ENCODE measurements at regions not wholly inside any gene's neighbourhood (a gene's known extent, or its start where the extent isn't known, plus 50 kb on each side); places are given as distances from the start of the nearest gene placed in this dataset.

- H3K4me1 ChIP-seq (ENCODE audit: control insufficient read depth in 2 of 2, insufficient read depth in 1 of 2, low read depth in 1 of 2, low read length in 2 of 2) = peaks cover 0 to 4% of the 10 kb centered on the region in 2 donors
Measured at GRCh38 chr1:239772446-239772845, 319.2 kb upstream of the FMN2 start.

GRCh38 chr1:239775466-239775865 lies 316.2 kb upstream of the FMN2 start:
- H4K91ac ChIP-seq (ENCODE audit: low read depth, low read length, poor library complexity) = no peak overlapping the region
- H3K4me2 ChIP-seq (ENCODE audit: insufficient read depth, low read length, poor library complexity, severe bottlenecking) = no peak overlapping the region
- peaks cover 0 to 4% of the 10 kb centered on the region in 2 donors for H3K4me1 ChIP-seq (ENCODE audit: control insufficient read depth in 2 of 2, insufficient read depth in 1 of 2, low read depth in 1 of 2, low read length in 2 of 2)
- H3K9me3 ChIP-seq (replicated peaks in 1 of 2; ENCODE audit: control insufficient read depth in 2 of 2, insufficient read depth in 1 of 2, low read depth in 1 of 2, low read length in 2 of 2) = no peaks in the 10 kb centered on the region
- no peak overlapping the region for H4K8ac ChIP-seq (ENCODE audit: low read depth, low read length)
- H2AFZ ChIP-seq (ENCODE audit: low read length) = no peak overlapping the region
- no peak overlapping the region for H3K4ac ChIP-seq (ENCODE audit: low read length)
- no peaks in the 10 kb centered on the region for H3K79me1 ChIP-seq (ENCODE audit: low read depth, low read length)
- H3K27ac ChIP-seq (replicated peaks; ENCODE audit: low read length) = no peak overlapping the region
- no peaks in the 10 kb centered on the region for H3K27me3 ChIP-seq (ENCODE audit: control insufficient read depth in 3 of 3, insufficient read depth in 3 of 3, low read depth in 1 of 3, low read length in 3 of 3)
- no peak overlapping the region for H3K14ac ChIP-seq (ENCODE audit: low read length)
- no peak overlapping the region for H3K4me3 ChIP-seq (ENCODE audit: low read length in 2 of 2)
- H3K23ac ChIP-seq (ENCODE audit: low read depth, low read length, poor library complexity) = no peak overlapping the region
- no peaks in the 10 kb centered on the region for H3K36me3 ChIP-seq (replicated peaks in 1 of 2; ENCODE audit: control insufficient read depth in 2 of 2, insufficient read depth in 2 of 2, low read length in 2 of 2)
- H2BK12ac ChIP-seq (ENCODE audit: low read length) = no peak overlapping the region
- no peak overlapping the region for H2AK5ac ChIP-seq (ENCODE audit: low read depth, low read length)
- H2BK15ac ChIP-seq (ENCODE audit: low read length) = no peak overlapping the region
- H2BK120ac ChIP-seq (ENCODE audit: low read depth, low read length) = no peak overlapping the region
- no CpG with 5 or more reads among the region's 6 CpGs for WGBS, 2 donors (ENCODE audit: extremely low coverage in 2 of 2, insufficient read length in 2 of 2, insufficient replicate concordance in 1 of 2)
- no peak for DNase-seq (ENCODE audit: low spot score)
- no peak overlapping the region for H3K18ac ChIP-seq (ENCODE audit: low read length)
- H2BK5ac ChIP-seq (ENCODE audit: low read length) = no peak overlapping the region
- H3K9ac ChIP-seq (ENCODE audit: low read depth, low read length, poor library complexity) = no peak overlapping the region

More at GRCh38 chr1:239772446-239772845, 319.2 kb upstream of the FMN2 start:
- H2BK120ac ChIP-seq (ENCODE audit: low read depth, low read length) = no peak overlapping the region
- H2BK15ac ChIP-seq (ENCODE audit: low read length) = no peak overlapping the region
- no peaks in the 10 kb centered on the region for H3K9me3 ChIP-seq (replicated peaks in 1 of 2; ENCODE audit: control insufficient read depth in 2 of 2, insufficient read depth in 1 of 2, low read depth in 1 of 2, low read length in 2 of 2)
- H3K9ac ChIP-seq (ENCODE audit: low read depth, low read length, poor library complexity) = no peak overlapping the region
- no peaks in the 10 kb centered on the region for H3K79me1 ChIP-seq (ENCODE audit: low read depth, low read length)
- no peak overlapping the region for H2AK5ac ChIP-seq (ENCODE audit: low read depth, low read length)
- H3K27ac ChIP-seq (replicated peaks; ENCODE audit: low read length) = no peak overlapping the region
- H3K4ac ChIP-seq (ENCODE audit: low read length) = no peak overlapping the region
- H2BK5ac ChIP-seq (ENCODE audit: low read length) = no peak overlapping the region
- no CpG with 5 or more reads among the region's 4 CpGs for WGBS, 2 donors (ENCODE audit: extremely low coverage in 2 of 2, insufficient read length in 2 of 2, insufficient replicate concordance in 1 of 2)
- no peak overlapping the region for H4K8ac ChIP-seq (ENCODE audit: low read depth, low read length)
- H3K27me3 ChIP-seq (ENCODE audit: control insufficient read depth in 3 of 3, insufficient read depth in 3 of 3, low read depth in 1 of 3, low read length in 3 of 3) = no peaks in the 10 kb centered on the region
- H3K4me2 ChIP-seq (ENCODE audit: insufficient read depth, low read length, poor library complexity, severe bottlenecking) = no peak overlapping the region
- no peak overlapping the region for H2BK12ac ChIP-seq (ENCODE audit: low read length)
- DNase-seq (ENCODE audit: low spot score) = no peak
- no peak overlapping the region for H3K23ac ChIP-seq (ENCODE audit: low read depth, low read length, poor library complexity)
- no peak overlapping the region for H2AFZ ChIP-seq (ENCODE audit: low read length)
- no peaks in the 10 kb centered on the region for H3K36me3 ChIP-seq (replicated peaks in 1 of 2; ENCODE audit: control insufficient read depth in 2 of 2, insufficient read depth in 2 of 2, low read length in 2 of 2)
- no peak overlapping the region for H3K18ac ChIP-seq (ENCODE audit: low read length)
- H3K4me3 ChIP-seq (ENCODE audit: low read length in 2 of 2) = no peak overlapping the region
- no peak overlapping the region for H3K14ac ChIP-seq (ENCODE audit: low read length)
- H4K91ac ChIP-seq (ENCODE audit: low read depth, low read length, poor library complexity) = no peak overlapping the region

GRCh38 chr1:239778208-239778813 lies 313.4 kb upstream of the FMN2 start:
- no CpG with 5 or more reads among the region's 6 CpGs for WGBS, 2 donors (ENCODE audit: extremely low coverage in 2 of 2, insufficient read length in 2 of 2, insufficient replicate concordance in 1 of 2)
- Histone ChIP-seq H3K79me1 (ENCODE audit: low read depth, low read length) (no peaks in the 10 kb centered on the region), H2BK120ac (ENCODE audit: low read depth, low read length) (no peak overlapping the region)

GRCh38 chr1:239779962-239780361 lies 311.7 kb upstream of the FMN2 start:
- H3K4me3 ChIP-seq (ENCODE audit: low read length in 2 of 2) = no peak overlapping the region
- no peak overlapping the region for H2AK5ac ChIP-seq (ENCODE audit: low read depth, low read length)
- H3K4ac ChIP-seq (ENCODE audit: low read length) = no peak overlapping the region
- no peaks in the 10 kb centered on the region for H3K4me1 ChIP-seq (ENCODE audit: control insufficient read depth in 2 of 2, insufficient read depth in 1 of 2, low read depth in 1 of 2, low read length in 2 of 2)
- H2AFZ ChIP-seq (ENCODE audit: low read length) = no peak overlapping the region
- no peak overlapping the region for H3K18ac ChIP-seq (ENCODE audit: low read length)
- H4K91ac ChIP-seq (ENCODE audit: low read depth, low read length, poor library complexity) = no peak overlapping the region
- no peaks in the 10 kb centered on the region for H3K36me3 ChIP-seq (replicated peaks in 1 of 2; ENCODE audit: control insufficient read depth in 2 of 2, insufficient read depth in 2 of 2, low read length in 2 of 2)
- H3K27me3 ChIP-seq (ENCODE audit: control insufficient read depth in 3 of 3, insufficient read depth in 3 of 3, low read depth in 1 of 3, low read length in 3 of 3) = no peaks in the 10 kb centered on the region
- no peaks in the 10 kb centered on the region for H3K9me3 ChIP-seq (replicated peaks in 1 of 2; ENCODE audit: control insufficient read depth in 2 of 2, insufficient read depth in 1 of 2, low read depth in 1 of 2, low read length in 2 of 2)
- no peak overlapping the region for H3K9ac ChIP-seq (ENCODE audit: low read depth, low read length, poor library complexity)
- H3K27ac ChIP-seq (replicated peaks; ENCODE audit: low read length) = no peak overlapping the region
- WGBS, 2 donors (ENCODE audit: extremely low coverage in 2 of 2, insufficient read length in 2 of 2, insufficient replicate concordance in 1 of 2) = no CpG with 5 or more reads among the region's 2 CpGs
- DNase-seq (ENCODE audit: low spot score) = no peak
- no peak overlapping the region for H3K14ac ChIP-seq (ENCODE audit: low read length)
- no peak overlapping the region for H2BK15ac ChIP-seq (ENCODE audit: low read length)
- no peak overlapping the region for H2BK5ac ChIP-seq (ENCODE audit: low read length)
- no peak overlapping the region for H3K23ac ChIP-seq (ENCODE audit: low read depth, low read length, poor library complexity)
- H3K4me2 ChIP-seq (ENCODE audit: insufficient read depth, low read length, poor library complexity, severe bottlenecking) = no peak overlapping the region
- no peak overlapping the region for H2BK12ac ChIP-seq (ENCODE audit: low read length)
- H3K79me1 ChIP-seq (ENCODE audit: low read depth, low read length) = no peaks in the 10 kb centered on the region
- H4K8ac ChIP-seq (ENCODE audit: low read depth, low read length) = no peak overlapping the region
- H2BK120ac ChIP-seq (ENCODE audit: low read depth, low read length) = no peak overlapping the region

More at GRCh38 chr1:239778208-239778813, 313.4 kb upstream of the FMN2 start:
- Histone ChIP-seq H3K4me1 (ENCODE audit: control insufficient read depth in 2 of 2, insufficient read depth in 1 of 2, low read depth in 1 of 2, low read length in 2 of 2) (peaks cover 0 to 4% of the 10 kb centered on the region in 2 donors), H3K27me3 (ENCODE audit: control insufficient read depth in 3 of 3, insufficient read depth in 3 of 3, low read depth in 1 of 3, low read length in 3 of 3) (no peaks in the 10 kb centered on the region), H3K14ac (ENCODE audit: low read length) (no peak overlapping the region), H3K23ac (ENCODE audit: low read depth, low read length, poor library complexity) (no peak overlapping the region), H3K36me3 (replicated peaks in 1 of 2; ENCODE audit: control insufficient read depth in 2 of 2, insufficient read depth in 2 of 2, low read length in 2 of 2) (no peaks in the 10 kb centered on the region), H3K9me3 (replicated peaks in 1 of 2; ENCODE audit: control insufficient read depth in 2 of 2, insufficient read depth in 1 of 2, low read depth in 1 of 2, low read length in 2 of 2) (no peaks in the 10 kb centered on the region), H4K8ac (ENCODE audit: low read depth, low read length) (no peak overlapping the region), H2BK15ac (ENCODE audit: low read length) (no peak overlapping the region), H4K91ac (ENCODE audit: low read depth, low read length, poor library complexity) (no peak overlapping the region), H2AFZ (ENCODE audit: low read length) (no peak overlapping the region), H3K18ac (ENCODE audit: low read length) (no peak overlapping the region), H3K4me3 (ENCODE audit: low read length in 2 of 2) (no peak overlapping the region), H3K4me2 (ENCODE audit: insufficient read depth, low read length, poor library complexity, severe bottlenecking) (no peak overlapping the region), H2AK5ac (ENCODE audit: low read depth, low read length) (no peak overlapping the region), H2BK12ac (ENCODE audit: low read length) (no peak overlapping the region), H3K27ac (replicated peaks; ENCODE audit: low read length) (no peak overlapping the region), H3K4ac (ENCODE audit: low read length) (no peak overlapping the region), H2BK5ac (ENCODE audit: low read length) (no peak overlapping the region), H3K9ac (ENCODE audit: low read depth, low read length, poor library complexity) (no peak overlapping the region)
- no peak for DNase-seq (ENCODE audit: low spot score)
